ENCODE measurements at regions not wholly inside any gene's neighbourhood (a gene's known extent, or its start where the extent isn't known, plus 50 kb on each side); places are given as distances from the start of the nearest gene placed in this dataset.
"Not testable (repeated sequence)": the region's sequence is repeated elsewhere in the genome, so short reads cannot be mapped to it uniquely, and the experiment has no call there.

DNA sequence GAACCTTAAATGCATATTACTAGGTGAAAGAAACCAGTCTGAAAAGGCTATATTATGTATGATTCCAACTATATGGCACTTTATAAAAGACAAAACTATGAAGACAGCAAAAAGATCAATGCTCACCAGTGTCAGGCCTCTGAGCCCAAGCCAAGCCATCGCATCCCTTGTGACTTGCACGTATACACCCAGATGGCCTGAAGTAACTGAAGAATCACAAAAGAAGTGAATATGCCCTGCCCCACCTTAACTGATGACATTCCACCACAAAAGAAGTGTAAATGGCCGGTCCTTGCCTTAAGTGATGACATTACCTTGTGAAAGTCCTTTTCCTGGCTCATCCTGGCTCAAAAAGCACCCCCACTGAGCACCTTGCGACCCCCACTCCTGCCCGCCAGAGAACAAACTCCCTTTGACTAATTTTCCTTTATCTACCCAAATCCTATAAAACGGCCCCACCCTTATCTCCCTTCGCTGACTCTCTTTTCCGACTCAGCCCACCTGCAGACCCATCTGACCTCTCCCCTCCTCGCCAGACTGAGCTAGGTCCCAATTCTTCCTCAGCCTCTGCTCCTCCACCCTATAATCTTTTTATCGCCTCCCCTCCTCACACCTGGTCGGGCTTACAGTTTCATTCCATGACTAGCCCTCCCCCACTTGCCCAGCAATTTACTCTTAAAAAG lies 1239.5 kb downstream of the OLFM4 start:
- not testable (repeated sequence) for DNase-seq

DNA sequence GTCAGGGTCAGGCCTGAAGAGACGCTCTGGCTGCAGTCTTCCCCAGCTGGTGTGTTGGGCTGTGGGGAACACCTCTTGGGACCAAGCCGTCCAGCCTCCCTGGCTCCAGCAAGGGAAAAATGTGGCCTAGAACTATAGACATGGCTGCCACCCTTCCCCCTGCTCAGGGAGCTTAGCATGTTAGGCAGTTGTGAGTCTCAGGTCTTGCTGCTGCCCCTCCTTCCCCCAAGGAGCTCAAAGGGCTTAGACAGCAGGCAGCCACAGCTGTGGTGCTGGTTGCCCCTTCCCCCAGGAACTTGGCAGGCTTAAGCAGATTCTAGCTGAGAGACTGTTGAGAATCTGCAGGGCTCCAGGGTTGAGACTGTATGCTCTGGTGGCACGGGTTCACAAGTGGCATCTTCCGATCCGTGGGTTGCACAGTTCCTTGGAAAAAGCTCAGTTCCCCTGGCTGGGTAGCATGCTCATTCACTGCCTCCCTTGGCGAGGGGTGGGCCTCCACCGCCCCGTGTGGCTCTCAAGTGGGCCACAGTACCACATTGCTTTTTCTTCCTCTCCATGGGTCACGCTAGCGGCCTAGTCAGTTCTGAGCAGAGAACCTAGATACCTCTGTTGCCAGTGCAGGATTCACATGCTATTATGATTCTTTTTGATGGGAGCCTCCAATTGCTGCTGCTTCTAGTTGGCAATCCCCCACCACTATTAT lies 1258.6 kb downstream of the OLFM4 start:
- DNase-seq = no peak

DNA sequence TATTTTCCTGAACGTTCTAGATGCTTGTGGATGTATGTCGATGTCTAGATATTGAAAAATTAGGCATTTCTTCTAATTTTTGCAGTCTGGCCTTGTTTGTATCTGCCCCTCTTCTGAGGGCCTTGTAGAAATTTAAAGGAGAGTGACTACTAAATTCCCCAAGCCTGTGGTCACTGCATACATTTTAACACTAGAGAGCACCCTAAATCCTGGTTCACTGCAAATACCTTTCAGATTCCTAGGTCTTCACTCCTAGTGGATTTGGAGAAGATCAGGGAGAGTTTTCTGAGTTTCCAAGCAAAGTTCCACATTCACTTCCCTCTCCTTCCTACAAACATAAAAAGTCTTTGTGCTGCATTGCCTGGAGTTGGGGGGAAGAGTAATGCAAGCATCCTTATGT lies 1272.5 kb downstream of the OLFM4 start:
- no peak for DNase-seq

DNA sequence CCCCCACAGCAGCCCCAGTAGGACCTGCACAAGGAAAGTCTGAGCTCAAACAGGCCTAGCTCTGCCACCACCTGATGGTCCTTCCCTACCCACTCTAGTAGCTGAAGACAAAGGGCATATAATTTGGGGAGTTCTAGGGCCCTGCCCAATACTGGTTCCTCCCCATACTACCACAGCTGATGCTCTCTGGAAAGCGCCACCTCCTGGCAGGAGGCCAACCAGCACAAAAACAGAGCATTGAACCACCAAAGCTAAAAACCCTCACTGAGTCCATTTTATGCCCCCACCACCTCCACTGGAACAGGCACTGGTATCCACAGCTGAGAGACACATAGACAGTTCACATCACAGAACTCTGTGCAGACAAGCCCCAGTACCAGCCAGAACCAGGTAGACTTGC lies 1276.8 kb downstream of the OLFM4 start:
- DNase-seq = no peak

DNA sequence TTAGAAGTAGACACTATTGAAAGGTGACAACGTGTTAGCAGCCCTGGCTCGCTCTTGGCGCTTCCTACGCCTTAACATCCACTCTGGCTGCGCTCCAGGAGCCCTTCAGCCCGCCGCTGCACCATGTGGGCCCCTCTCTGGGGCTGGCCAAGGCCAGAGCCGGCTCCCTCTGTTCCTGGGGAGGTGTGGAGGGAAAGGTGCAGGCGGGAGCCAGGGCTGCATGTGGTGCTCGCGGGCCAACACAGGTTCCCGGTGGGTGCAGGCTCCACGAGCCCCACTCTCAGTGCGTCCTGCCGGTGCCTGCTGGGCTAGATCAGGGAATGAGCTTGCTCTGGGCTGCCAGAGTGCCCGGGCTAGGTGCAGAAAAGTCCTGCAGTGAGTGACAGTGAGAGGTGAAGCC lies 1284.3 kb downstream of the OLFM4 start:
- DNase-seq = no peak

DNA sequence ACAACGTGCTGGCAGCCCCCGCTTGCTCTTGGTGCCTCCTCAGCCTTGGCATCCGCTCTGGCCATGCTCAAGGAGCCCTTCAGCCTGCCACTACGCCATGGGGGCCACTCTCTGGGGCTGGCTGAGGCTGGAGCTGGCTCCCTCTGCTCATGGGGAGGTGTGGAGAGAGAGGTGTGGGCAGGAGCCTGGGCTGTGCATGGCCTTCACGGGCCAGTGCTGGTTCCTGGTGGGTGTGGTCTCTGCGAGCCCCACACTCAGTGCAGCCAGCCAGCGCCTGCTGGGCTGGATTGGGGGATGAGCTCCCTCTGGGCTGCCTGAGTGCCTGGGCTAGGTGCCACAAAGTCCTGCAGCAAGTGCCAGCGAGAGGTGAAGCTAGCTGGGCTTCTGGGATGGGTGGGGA lies 1289.1 kb downstream of the OLFM4 start:
- DNase-seq = no peak

DNA sequence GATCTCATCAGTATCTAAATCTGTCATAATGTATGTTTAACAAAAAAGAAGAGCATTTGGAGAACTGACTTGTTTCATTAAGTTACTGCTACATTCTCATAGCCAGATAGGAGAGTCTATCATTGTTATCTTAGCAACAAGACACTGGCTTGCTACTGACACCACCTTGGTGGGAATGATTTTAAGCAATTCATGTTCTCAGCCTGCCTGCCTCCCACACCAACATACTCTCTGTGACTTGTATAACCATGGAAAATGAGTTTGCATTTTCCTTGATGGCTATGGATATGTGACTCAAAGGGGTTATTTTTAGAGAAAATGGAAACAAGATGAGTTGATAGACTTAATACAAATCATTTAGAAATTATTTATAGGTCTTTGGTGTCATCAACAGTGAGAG lies 1308.9 kb downstream of the OLFM4 start:
- no peak for DNase-seq

DNA sequence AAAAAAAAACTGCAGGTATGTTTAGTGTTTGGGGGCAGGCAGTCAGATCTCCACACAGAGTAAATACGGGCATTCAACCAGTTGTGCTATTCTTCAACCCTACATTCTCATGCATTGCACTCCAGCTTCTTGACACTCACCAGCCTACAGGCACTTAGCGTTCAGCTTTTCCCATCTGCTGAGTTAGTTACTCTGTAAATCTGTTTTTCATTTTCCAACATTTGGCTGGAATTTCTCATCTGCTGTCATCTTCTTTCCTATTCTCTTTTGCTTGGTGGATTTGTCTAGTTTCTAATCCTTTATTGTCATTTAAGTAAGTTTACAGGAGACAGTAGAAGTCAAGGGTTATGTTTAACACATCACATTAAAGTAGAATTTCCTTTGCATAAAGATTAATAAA lies 1318.9 kb downstream of the OLFM4 start:
- DNase-seq = no peak

DNA sequence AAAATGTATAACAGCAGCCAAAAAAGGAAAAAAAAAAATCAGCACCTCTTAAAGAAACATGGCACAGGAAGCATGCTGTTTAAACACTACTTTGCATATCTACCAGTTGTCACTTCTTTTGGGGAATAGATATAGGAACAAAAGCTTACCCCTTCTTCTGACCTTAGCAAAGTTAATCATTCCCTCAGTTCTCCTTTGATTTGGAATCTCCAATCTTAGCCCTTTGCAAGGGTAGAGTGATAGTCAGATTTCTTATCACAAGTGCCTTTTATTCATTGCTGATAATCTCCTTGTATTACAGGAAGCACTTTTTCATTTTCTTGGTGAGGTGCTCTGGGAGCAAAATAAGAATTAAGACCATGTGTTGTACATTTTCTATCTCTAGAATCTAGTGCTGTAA lies 1327.6 kb downstream of the OLFM4 start:
- no peak for DNase-seq

DNA sequence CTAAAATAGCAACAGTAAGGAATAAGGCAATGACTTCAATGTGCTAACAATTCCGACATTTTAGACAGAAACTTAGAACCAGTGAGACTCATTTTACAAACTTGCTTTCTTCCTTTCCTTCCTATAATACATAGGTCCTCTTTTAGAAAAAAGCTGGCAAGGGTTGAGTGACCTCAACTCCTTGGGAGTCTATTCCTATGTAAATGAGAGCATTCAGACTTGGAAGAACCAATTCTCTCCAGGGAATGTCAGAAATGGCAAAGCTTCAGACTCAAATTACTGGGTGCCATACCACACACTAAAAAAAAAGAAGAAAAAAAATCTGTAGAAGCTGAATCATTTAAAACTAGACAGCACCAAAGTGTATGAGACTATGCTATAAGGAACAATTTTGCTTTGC lies 1328.2 kb downstream of the OLFM4 start:
- DNase-seq = no peak

DNA sequence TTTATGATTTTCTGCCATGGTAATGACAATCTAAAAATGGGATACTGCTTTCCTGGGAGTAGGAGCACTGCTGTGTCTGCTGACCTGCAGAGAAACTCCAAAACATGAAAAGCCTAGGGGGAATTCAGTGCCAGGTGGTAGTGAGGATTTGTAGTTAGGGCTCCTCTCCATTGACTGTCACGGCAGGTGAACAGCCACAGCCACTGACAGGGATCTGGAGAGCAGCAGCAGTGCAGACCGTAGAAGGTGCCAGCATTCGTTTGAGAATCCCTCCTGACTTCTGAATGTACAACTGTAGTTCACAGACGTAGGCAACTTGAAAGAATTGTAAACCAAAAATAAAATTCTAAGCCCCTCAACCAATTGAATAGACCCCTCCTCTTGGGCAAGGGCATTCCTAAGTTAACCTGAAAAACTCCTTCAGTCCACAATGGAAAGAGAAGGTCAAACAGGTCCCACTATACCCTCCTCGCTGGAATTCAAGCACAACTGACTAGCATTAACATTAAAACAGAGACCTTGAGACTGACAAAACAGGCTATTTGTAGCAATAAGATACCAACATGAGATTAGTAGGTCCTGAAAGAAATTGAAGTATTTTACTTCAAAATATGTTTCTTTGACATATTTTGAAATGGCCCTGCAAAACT lies 1328.8 kb downstream of the OLFM4 start:
- no peak for DNase-seq

DNA sequence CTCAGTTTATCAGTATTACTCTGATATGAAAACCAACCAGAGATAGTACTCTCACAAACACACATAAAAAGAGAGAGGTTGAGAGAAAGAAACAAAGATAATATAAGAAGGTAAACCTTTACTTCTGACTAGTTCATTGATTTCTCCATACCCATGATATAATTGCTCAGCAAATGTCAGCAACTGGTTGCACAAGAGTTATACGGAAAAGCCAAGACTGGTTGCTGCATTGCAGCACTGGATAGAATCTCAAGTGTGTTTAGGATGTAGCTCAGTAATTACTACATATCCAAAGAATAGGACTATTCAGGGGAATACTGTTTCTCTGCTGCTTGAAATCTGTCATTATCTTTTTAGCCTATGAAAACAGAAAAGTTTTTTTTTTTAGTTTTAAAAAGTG lies 1332.8 kb downstream of the OLFM4 start:
- no peak for DNase-seq

DNA sequence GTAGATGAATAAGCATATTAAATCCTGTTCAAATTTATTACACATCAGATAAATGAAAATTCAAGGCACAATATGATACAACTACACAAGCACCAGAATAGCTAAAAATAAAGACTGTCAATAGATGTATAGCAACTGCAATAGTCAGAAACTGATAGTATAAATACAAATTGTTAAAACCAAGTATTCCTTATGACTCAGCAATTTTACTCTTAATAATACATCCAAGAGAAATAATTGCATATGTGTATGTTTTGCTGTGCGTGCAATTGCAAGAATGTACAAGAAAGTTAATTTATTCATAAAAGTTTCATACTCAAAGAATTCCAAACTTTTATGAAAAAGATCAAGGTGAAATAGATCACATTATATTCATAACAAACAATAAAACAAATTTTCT lies 1338.1 kb downstream of the OLFM4 start:
- no peak for DNase-seq

DNA sequence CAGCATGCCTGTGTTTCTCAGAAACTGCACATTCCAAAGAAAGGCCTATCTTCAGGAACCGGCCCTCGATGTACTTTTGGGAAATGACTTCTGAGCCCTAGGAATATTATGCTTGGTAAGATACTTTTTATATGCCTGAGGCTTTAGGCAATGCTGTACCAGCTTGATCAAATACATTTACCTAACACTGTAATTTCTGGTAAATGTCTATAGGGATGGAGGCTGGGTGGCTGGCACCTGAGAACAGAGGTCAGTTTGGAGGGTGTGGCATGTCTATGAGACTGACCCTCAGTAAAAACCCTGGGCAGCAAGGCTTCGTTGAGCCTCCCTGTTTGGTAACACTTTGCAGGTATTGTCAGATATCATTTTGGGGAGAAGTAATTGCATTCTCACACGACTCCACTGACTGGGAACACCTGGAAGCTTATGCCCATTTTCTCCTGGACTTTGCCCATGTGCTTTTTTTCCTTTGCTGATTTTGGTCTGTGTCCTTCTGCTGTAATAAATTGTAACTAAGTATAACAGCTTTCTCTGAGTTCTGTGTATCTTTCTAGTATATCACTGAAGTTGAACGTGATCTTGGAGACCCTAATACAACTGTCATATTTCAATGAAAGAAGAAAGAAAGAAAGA lies 1339.1 kb downstream of the OLFM4 start:
- DNase-seq = no peak

DNA sequence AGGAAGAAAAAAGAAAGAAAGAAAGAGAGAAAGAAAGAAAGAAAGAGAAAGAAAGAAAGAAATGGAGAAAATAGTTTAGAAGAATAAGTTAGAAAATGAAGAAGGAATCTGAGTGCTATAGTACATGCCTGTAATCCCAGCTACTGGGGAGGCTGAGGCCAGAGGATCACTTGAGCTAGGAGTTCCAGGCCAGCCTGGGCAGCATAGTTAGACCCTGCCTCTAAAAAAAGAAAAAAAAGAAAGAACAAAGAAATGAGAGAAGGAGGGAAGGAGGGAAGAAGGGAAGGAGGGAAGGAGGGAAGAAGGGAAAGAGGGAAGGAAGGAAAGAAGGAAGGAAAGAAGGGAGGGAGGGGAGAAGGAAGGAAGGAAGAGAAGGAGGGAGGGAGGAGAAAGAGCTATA lies 1339.8 kb downstream of the OLFM4 start:
- DNase-seq = no peak

DNA sequence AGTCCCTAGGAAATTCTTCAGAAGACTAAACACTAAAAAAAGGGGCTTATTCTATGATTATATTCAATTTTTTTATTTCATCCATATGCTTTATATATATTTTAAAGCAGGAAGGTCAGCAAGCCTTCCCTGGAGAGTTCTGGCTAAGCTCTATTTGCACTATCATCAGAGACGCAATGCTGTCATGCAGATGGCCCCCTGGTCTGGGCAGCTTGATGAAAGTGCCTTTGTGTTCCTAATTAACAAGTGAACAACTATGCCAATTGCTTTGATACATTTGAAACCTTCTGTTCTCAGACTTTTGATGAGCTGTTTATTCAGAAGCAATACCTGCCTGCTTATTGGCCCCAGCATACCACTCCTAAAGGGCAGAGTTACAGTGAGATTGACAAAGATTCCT lies 1344.6 kb downstream of the OLFM4 start:
- DNase-seq = no peak

DNA sequence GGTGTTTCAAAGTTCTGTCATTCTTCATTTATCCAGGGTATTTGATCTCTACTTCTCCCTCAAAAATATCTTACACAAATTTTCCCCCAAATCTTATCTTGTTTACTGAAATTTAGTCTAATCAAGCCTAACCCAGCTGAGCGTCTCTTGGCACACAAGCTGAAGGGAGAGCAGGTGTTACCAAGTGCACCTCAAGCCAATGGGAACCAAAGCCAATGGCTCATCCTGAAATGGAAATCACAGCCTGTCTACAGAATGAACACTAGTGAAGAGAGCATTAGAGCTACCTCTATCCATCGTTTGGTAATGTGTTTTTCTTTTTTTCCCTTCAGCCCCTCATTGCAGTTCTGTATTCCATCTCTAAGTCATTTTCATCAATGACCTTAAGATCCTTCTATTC lies 1350.8 kb downstream of the OLFM4 start:
- no peak for DNase-seq

DNA sequence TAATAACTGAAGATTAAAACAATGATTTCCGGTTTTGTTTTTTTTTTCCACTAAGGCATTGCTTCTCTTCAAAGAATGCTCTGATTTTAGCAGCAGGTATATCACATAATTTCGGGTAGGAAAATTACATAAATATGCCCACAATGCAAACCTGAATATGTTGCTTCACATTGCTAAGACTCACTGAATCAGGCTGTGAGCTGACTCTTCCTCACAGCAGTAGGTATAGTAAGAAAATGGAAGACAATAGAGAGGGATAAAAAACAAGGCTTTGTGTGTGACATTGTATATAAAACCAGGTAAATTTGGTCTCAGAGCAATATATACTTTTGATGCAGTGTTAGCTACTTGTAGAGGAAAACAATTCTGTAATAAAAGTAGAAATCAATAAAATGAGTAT lies 1355.0 kb downstream of the OLFM4 start:
- no peak for DNase-seq

DNA sequence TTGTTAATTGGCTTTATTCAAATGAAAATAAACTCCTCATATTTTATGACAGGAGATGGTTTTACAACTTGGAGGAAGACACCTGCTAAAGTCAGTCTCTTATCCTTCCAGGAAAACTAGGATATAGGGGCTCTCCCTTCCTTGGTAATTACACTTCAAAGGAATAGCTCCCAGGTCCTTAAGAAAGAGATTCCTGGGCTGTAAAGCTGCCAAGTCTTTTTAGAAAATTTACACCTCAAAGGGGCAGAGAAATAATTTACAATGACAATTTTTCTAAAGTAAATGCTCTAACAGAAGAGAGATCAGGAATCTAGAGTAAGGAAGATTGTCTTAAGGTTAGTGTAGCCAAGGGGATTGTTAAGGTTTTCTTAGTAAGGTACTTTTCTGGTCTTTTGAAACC lies 1359.0 kb downstream of the OLFM4 start:
- DNase-seq = no peak

DNA sequence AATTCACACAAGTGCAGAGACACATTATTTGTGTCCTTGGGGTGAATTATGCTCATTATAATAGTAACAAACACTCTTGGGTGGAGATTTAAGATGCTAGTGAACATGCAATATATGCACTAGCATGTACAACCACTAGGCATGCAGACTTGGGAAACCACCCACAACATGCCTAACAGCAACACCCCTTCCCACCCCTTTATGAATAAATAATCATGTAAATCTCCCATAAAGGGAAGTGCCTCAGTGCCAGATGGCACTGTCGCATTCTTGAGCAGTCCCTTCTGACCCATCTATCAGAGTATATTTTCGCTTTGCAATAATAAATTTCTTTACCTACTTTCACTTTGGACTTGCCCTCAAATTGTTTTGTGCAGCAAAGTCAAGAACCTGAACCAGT lies 1362.2 kb downstream of the OLFM4 start:
- DNase-seq = no peak

DNA sequence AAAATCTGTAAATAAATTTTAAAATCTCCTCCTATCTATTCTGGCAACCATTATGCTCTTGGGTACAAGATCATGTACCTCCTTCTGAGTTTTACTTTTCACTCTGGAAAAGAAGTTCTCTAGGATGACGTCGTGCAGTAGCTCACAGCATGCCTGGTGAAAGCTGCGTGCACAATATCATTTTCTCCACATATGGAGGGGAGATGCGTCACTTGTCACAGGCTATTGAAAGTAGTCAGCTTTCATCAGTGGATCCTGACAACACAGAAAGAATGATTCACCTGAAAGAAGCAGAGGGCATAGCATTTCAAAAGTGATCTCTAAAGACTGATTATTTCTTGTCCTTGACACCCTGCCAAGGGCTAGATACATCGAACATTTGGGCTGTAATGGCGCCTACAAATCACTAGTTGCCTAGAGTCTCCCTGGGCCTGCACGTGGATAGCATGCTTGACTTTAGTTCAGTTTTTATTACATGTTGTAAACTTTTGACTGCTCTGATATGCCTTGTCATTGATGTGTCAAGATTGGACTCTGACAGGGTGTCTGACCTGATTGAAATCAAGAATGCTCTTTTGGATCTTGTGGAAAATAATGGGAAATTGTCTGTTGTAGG lies 1365.6 kb downstream of the OLFM4 start:
- DNase-seq = no peak

DNA sequence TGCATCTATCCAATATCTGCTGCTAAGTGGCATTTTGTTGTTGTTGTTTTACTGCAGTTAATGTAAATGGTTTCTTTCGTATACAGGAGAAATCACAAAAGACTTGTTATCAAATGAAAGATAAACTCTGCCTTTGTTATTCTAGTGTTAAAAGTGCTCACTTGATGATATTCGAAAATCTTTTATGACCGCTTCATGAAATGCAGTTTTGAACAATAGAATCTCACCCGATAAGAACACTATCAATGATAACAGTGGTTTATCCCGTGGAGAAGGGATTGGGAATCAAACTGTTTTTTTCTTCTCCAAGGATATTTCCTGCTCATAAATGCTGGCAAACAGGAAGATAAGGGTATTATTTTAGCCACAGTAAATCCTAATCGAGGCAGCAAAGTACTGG lies 1366.3 kb downstream of the OLFM4 start:
- DNase-seq = no peak

DNA sequence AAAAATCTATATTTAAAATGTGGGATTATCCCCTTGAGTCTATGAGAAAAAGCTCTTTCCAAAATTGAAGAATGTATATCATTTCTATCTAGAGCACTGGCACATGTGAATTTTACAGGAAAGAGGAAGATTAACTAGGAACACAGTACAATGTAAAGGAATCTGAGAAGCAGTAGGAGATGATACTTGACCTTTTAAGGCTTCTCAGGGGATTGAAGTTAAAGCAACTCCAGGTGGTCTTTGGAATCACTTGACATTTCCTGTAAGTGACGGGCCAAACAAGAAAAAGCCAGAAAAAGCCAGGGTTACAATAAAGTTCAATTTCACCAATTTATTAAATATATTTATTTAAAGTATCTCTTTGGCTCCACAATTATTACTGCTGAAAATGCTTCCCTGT lies 1373.9 kb downstream of the OLFM4 start:
- DNase-seq = no peak

Data from SIG-M5 (cell line).